ENCODE measurements at regions not wholly inside any gene's neighbourhood (a gene's known extent, or its start where the extent isn't known, plus 50 kb on each side); places are given as distances from the start of the nearest gene placed in this dataset.

DNA sequence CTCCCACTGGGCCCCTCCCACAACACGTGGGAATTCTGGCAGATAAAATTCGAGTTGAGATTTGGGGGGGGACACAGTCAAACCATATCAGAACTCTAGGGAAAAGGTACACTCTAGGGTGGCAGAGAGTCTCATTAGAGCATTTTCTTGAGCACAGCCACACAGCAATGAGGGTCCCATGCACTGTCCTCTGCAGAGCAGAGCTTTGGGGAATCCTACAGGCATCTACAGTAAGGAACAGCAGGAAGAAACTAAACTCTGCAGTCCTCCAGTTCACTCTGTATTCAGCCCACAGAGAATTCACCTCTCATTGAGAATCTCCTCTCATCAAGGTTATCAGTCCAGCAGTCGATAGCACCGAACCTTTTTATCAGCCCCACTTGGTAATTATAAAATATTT, 438.6 kb upstream of the NOX3 start:
- no peaks in the 10 kb centered on the region for H3K9me3 ChIP-seq
- H3K4me3 ChIP-seq: no peak overlapping the region
- FAIRE-seq (no peak), ATAC-seq (no peak), DNase-seq (ENCODE audit: low read depth in 1 of 2, low spot score in 1 of 2) (no peak)
- ChIA-PET POLR2A (no interaction called here), CTCF (no interaction called here)
- H3K27ac ChIP-seq: no peak overlapping the region
- 30% methylated on average over 4 of the region's 4 CpGs for WGBS (ENCODE audit: missing lambda C conversion rate)
- H3K4me1 ChIP-seq: no peaks in the 10 kb centered on the region
- TF ChIP-seq, protein P1, sequence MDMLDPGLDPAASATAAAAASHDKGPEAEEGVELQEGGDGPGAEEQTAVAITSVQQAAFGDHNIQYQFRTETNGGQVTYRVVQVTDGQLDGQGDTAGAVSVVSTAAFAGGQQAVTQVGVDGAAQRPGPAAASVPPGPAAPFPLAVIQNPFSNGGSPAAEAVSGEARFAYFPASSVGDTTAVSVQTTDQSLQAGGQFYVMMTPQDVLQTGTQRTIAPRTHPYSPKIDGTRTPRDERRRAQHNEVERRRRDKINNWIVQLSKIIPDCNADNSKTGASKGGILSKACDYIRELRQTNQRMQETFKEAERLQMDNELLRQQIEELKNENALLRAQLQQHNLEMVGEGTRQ (IDR thresholded peaks at IDR 0.05): no peak
- TF ChIP-seq CHD2 (IDR thresholded peaks at IDR 0.05; ENCODE audit: low read length, partially characterized antibody) (no peak), HDAC2 (IDR thresholded peaks at IDR 0.05) (no peak), EHMT2 (IDR thresholded peaks at IDR 0.05; ENCODE audit: low read depth) (no peak)
- H3K4me2 ChIP-seq: no peak overlapping the region

DNA sequence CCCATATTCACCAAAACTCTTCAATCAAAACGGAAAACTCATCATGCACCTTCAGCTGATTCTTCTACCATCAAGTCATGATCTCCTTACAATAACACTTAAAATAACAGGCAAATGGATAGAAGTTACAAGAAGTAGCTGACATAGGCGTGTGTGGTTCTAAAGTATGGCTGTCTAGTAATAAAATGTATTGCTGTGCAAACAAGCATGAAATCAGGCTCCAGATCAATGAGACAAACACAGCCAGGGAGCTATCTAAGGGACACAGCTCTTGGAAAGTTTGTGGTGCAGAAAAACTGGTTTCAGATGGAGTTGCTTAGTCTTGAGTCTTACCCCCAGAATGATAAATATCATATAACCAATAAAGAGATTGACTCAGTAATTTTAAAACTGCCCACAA, 434.8 kb upstream of the NOX3 start:
- DNase-seq (ENCODE audit: low read depth in 1 of 2, low spot score in 1 of 2): no peak
- Histone ChIP-seq H3K4me1 (no peaks in the 10 kb centered on the region), H3K9me3 (no peaks in the 10 kb centered on the region), H3K4me3 (no peak overlapping the region), H3K4me2 (no peak overlapping the region), H3K27ac (no peak overlapping the region)
- WGBS (ENCODE audit: missing lambda C conversion rate): 27% methylated on average over 2 of the region's 2 CpGs
- CTCF ChIA-PET: no interaction called here
- POLR2A ChIA-PET: no interaction called here
- FAIRE-seq: no peak
- TF ChIP-seq RARB (CRISPR knock-in tag; IDR thresholded peaks at IDR 0.05) (no peak), JUNB (IDR thresholded peaks at IDR 0.05) (no peak), CEBPB (IDR thresholded peaks at IDR 0.05) (no peak)
- ATAC-seq: no peak

DNA sequence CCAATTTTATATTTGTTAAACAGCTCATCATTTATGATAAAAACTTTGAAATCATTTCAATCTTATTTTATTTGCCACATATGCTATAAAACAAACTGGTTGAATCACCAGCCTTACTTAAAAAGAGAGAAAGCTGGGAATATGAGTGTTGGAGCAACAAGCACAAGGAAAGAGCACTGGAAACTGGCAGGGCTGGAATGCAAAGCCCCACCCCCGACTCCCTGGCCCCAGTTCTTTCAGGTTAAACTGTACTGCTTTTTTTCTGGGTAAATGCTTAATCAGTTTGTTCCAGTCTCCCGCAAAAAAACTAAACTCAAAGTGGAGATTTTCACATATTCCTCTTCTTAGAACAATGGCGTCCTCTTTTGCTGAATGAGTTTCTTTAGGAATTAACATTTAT, 433.8 kb upstream of the NOX3 start:
- H3K27ac ChIP-seq: no peak overlapping the region
- H3K4me1 ChIP-seq: no peaks in the 10 kb centered on the region
- no peak for ATAC-seq
- CTCF ChIA-PET: no interaction called here
- TF ChIP-seq RAD21 (conservative IDR thresholded peaks at IDR 0.05 in 1 of 2, IDR thresholded peaks at IDR 0.05 in 1 of 2) (no peak), PHF8 (IDR thresholded peaks at IDR 0.05; ENCODE audit: borderline replicate concordance, low read depth) (no peak), CHD4 (IDR thresholded peaks at IDR 0.05; ENCODE audit: borderline replicate concordance) (no peak), TP53 (CRISPR knock-in tag; IDR thresholded peaks at IDR 0.05) (no peak), NFE2L2 (conservative IDR thresholded peaks at IDR 0.05; ENCODE audit: low read length) (no peak), ZFP36 (IDR thresholded peaks at IDR 0.05; ENCODE audit: borderline replicate concordance, partially characterized antibody) (no peak), MAFK (IDR thresholded peaks at IDR 0.05; ENCODE audit: partially characterized antibody) (no peak)
- TF ChIP-seq, protein P2, sequence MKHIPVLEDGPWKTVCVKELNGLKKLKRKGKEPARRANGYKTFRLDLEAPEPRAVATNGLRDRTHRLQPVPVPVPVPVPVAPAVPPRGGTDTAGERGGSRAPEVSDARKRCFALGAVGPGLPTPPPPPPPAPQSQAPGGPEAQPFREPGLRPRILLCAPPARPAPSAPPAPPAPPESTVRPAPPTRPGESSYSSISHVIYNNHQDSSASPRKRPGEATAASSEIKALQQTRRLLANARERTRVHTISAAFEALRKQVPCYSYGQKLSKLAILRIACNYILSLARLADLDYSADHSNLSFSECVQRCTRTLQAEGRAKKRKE (CRISPR knock-in tag; IDR thresholded peaks at IDR 0.05; ENCODE audit: low read depth): no peak
- TF ChIP-seq, protein P3, sequence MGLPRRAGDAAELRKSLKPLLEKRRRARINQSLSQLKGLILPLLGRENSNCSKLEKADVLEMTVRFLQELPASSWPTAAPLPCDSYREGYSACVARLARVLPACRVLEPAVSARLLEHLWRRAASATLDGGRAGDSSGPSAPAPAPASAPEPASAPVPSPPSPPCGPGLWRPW (IDR thresholded peaks at IDR 0.05): no peak
- TF ChIP-seq, protein P4, sequence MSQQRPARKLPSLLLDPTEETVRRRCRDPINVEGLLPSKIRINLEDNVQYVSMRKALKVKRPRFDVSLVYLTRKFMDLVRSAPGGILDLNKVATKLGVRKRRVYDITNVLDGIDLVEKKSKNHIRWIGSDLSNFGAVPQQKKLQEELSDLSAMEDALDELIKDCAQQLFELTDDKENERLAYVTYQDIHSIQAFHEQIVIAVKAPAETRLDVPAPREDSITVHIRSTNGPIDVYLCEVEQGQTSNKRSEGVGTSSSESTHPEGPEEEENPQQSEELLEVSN (IDR thresholded peaks at IDR 0.05; ENCODE audit: borderline replicate concordance, low read depth): no peak
- DNase-seq (ENCODE audit: low read depth in 1 of 2, low spot score in 1 of 2): no peak
- no peak for FAIRE-seq
- POLR2A ChIA-PET: no interaction called here
- WGBS (ENCODE audit: missing lambda C conversion rate): 54% methylated on average over 3 of the region's 3 CpGs
- no peaks in the 10 kb centered on the region for H3K9me3 ChIP-seq
- no peak overlapping the region for H3K4me2 ChIP-seq
- no peak overlapping the region for H3K4me3 ChIP-seq

DNA sequence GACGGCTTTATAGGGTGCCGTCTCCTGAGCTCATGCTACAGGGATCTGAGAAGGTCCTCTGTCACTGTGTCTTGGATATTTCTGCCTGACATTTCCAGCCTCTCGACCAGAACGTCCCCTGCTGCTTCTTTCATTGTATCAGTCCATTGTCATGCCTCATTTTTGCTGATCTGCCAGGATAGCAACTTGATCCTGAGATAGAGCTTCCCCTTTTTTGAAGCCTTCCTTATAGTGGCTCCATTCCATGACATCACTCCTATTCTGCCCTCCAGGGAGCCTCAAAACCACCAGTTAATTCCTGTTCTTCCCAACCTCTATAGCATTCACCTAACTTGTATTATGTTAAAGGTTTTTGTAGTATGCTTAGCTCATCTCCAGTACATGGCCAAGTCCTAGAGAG, 431.8 kb upstream of the NOX3 start:
- H3K4me2 ChIP-seq: no peak overlapping the region
- no peak for ATAC-seq
- no peak for FAIRE-seq
- POLR2A ChIA-PET: no interaction called here
- WGBS (ENCODE audit: missing lambda C conversion rate): 47% methylated on average over 3 of the region's 4 CpGs
- no peak overlapping the region for H3K27ac ChIP-seq
- H3K9me3 ChIP-seq: no peaks in the 10 kb centered on the region
- no peaks in the 10 kb centered on the region for H3K4me1 ChIP-seq
- no peak overlapping the region for H3K4me3 ChIP-seq
- TF ChIP-seq EP300 (IDR thresholded peaks at IDR 0.05) (no peak), RAD21 (conservative IDR thresholded peaks at IDR 0.05 in 1 of 2, IDR thresholded peaks at IDR 0.05 in 1 of 2) (no peak), CEBPB (IDR thresholded peaks at IDR 0.05) (no peak), HDAC2 (IDR thresholded peaks at IDR 0.05) (no peak), KDM5A (IDR thresholded peaks at IDR 0.05) (no peak), ZC3H11A (IDR thresholded peaks at IDR 0.05) (no peak), BHLHE40 (IDR thresholded peaks at IDR 0.05; ENCODE audit: low read depth, low read length) (no peak), POLR2A (IDR thresholded peaks at IDR 0.05; ENCODE audit: low read length) (no peak), HEYL (CRISPR knock-in tag; IDR thresholded peaks at IDR 0.05) (no peak), FOSB (CRISPR knock-in tag; IDR thresholded peaks at IDR 0.05) (no peak), NPAS2 (CRISPR knock-in tag; IDR thresholded peaks at IDR 0.05; ENCODE audit: borderline replicate concordance) (no peak), ZNF302 (CRISPR knock-in tag; IDR thresholded peaks at IDR 0.05) (no peak)
- TF ChIP-seq, protein P5, sequence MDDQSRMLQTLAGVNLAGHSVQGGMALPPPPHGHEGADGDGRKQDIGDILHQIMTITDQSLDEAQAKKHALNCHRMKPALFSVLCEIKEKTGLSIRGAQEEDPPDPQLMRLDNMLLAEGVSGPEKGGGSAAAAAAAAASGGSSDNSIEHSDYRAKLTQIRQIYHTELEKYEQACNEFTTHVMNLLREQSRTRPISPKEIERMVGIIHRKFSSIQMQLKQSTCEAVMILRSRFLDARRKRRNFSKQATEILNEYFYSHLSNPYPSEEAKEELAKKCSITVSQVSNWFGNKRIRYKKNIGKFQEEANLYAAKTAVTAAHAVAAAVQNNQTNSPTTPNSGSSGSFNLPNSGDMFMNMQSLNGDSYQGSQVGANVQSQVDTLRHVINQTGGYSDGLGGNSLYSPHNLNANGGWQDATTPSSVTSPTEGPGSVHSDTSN (IDR thresholded peaks at IDR 0.05): no peak
- TF ChIP-seq, protein P2 (CRISPR knock-in tag; IDR thresholded peaks at IDR 0.05; ENCODE audit: low read depth): no peak
- TF ChIP-seq, protein P1 (IDR thresholded peaks at IDR 0.05): no peak
- TF ChIP-seq, protein P3 (IDR thresholded peaks at IDR 0.05): no peak
- no peak for DNase-seq (ENCODE audit: low read depth in 1 of 2, low spot score in 1 of 2)
- CTCF ChIA-PET: no interaction called here

Data from A549 (cell line).